Mesothelial cell of epicardium (in vitro differentiated cells): ENCODE measurements at regions not wholly inside any gene's neighbourhood (a gene's known extent, or its start where the extent isn't known, plus 50 kb on each side); places are given as distances from the start of the nearest gene placed in this dataset.

Source experiments
- DNase-seq, 2 experiments: peaks; one replicate each; pipeline ENCODE4 v3.0.0; 2021; ENCODE audit warnings: low spot score in 2 of 2; ENCODE audit not compliant: unreplicated experiment in 2 of 2
- H3K27ac Mint-ChIP-seq: 2 replicates; pipeline ENCODE4 v1.8.0; 2021; ENCODE audit warnings: mixed read lengths
- H3K27me3 Mint-ChIP-seq: 2 replicates; pipeline ENCODE4 v1.8.0; 2021; ENCODE audit warnings: low read depth, mixed read lengths
- H3K36me3 Mint-ChIP-seq: 2 replicates; pipeline ENCODE4 v1.8.0; 2021; ENCODE audit warnings: mixed read lengths
- H3K4me1 Mint-ChIP-seq: 2 replicates; pipeline ENCODE4 v1.8.0; 2021; ENCODE audit warnings: mixed read lengths
- H3K4me3 Mint-ChIP-seq: 2 replicates; pipeline ENCODE4 v1.8.0; 2021; ENCODE audit warnings: mild to moderate bottlenecking, moderate library complexity, mixed read lengths
- H3K9me3 Mint-ChIP-seq: 2 replicates; pipeline ENCODE4 v1.8.0; 2021; ENCODE audit warnings: mixed read lengths
- TF ChIP-seq, protein P1 (sequence below): fragments of 200-600 bp; sonication (generic); IDR thresholded peaks from one replicate; pipeline ENCODE4 v1.5.0; 2021; ENCODE audit warnings: antibody characterized with exemption; ENCODE audit not compliant: unreplicated experiment

DNA sequence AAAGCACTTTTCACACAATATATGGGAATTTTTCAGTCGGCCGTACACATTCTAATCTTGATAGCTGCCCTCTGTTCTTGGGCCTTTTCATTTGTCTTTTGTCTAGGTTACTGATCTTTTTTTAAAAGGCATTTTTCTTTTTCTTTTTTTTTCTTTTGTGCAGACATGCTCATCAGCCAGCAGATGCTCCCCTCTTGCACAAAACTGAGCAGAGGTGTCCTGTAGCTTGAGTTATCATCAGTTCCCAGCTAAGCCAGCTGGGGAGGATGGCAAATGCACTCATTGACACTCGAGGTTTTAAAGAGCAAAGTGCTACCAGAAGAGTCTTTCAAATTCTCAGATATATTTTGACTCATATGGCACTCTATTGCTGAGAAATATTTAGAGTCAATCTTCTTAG is 913.9 kb upstream of the SEL1L start:
- TF ChIP-seq, protein P1, sequence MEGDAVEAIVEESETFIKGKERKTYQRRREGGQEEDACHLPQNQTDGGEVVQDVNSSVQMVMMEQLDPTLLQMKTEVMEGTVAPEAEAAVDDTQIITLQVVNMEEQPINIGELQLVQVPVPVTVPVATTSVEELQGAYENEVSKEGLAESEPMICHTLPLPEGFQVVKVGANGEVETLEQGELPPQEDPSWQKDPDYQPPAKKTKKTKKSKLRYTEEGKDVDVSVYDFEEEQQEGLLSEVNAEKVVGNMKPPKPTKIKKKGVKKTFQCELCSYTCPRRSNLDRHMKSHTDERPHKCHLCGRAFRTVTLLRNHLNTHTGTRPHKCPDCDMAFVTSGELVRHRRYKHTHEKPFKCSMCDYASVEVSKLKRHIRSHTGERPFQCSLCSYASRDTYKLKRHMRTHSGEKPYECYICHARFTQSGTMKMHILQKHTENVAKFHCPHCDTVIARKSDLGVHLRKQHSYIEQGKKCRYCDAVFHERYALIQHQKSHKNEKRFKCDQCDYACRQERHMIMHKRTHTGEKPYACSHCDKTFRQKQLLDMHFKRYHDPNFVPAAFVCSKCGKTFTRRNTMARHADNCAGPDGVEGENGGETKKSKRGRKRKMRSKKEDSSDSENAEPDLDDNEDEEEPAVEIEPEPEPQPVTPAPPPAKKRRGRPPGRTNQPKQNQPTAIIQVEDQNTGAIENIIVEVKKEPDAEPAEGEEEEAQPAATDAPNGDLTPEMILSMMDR = no peak

DNA sequence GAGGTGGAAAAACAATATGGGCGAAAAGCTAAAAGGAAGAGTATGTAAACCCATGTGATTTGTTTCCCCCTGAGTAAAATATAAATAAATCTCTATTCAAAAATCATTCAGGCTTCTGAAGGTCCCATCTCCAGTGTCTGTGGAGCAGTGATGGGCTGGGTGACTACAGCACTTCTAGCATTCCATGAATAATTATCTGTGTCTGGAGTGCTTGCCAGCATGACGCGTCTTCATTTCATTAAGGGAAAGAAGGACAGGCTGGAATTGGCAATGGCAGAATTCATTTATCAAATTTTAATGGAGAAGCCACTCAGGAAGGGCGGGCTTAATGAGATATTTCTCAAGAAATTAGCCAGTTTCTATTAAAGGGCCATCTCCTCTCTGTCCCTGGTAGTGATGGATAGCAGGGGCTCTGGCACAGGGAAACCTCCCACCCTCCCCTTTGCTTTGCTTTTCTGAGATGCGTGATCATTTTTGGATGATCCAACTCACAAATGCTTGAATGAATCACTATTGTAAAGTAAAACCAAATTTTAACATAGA is 916.3 kb upstream of the SEL1L start:
- Mint-ChIP-seq H3K36me3 (no peaks in the 10 kb centered on the region), H3K27me3 (no peaks in the 10 kb centered on the region), H3K4me3 (no peak overlapping the region), H3K27ac (no peak overlapping the region), H3K4me1 (peaks cover 22% of the 10 kb centered on the region), H3K9me3 (no peaks in the 10 kb centered on the region)
- TF ChIP-seq, protein P1 = no peak
- no peak for DNase-seq

More for the DNA sequence above, 913.9 kb upstream of the SEL1L start:
- Mint-ChIP-seq H3K9me3 (no peaks in the 10 kb centered on the region), H3K4me1 (peaks cover 22% of the 10 kb centered on the region), H3K36me3 (no peaks in the 10 kb centered on the region), H3K27ac (no peak overlapping the region), H3K4me3 (no peak overlapping the region), H3K27me3 (peaks cover 2% of the 10 kb centered on the region)
- no peak for DNase-seq

DNA sequence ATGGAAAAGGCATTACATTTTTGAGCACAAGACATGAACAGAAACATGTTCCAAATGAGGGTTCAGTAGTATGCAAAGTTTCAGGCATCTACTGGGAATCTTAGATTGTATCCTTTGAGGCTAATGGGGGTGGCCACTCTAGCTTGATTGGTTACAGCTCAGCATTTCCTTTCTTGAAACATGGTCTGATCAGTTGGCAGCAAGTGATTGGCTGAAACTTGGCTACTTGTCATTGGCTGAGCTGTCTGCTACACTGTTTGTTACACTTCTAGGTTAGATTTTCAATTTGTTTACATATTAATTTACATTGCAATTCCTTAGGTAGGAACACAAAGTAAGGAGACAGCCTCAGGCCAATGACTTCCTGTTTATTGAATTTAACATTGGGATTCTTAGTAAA is 918.0 kb upstream of the SEL1L start:
- TF ChIP-seq, protein P1 = no peak
- H3K36me3 Mint-ChIP-seq = no peaks in the 10 kb centered on the region
- no peak overlapping the region for H3K27ac Mint-ChIP-seq
- no peak overlapping the region for H3K4me3 Mint-ChIP-seq
- no peaks in the 10 kb centered on the region for H3K27me3 Mint-ChIP-seq
- peaks cover 13% of the 10 kb centered on the region for H3K4me1 Mint-ChIP-seq
- DNase-seq = no peak
- H3K9me3 Mint-ChIP-seq = no peaks in the 10 kb centered on the region

DNA sequence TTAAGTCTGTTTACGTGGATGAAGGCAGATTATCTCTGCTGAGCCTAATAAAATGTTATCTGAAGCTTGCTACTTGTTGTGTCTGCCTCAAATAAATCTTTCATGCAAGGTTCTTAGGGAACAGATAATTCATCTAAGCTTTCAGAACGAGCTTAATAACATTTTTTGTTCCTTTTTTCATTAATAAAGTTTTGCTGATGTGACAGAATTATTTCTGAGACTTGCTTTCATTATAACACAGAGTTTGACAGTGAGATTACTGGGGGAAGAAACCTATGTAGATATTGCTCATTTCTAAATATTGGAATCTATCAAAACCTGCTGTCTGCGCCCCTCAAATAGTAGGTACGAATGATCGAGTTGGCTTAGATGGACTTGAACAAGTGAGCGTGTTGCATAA is 948.7 kb upstream of the SEL1L start:
- DNase-seq = no peak
- H3K27ac Mint-ChIP-seq = no peak overlapping the region
- H3K36me3 Mint-ChIP-seq = no peaks in the 10 kb centered on the region
- peaks cover 4% of the 10 kb centered on the region for H3K27me3 Mint-ChIP-seq
- H3K4me3 Mint-ChIP-seq = no peak overlapping the region
- no peaks in the 10 kb centered on the region for H3K4me1 Mint-ChIP-seq
- peaks cover 7% of the 10 kb centered on the region for H3K9me3 Mint-ChIP-seq
- TF ChIP-seq, protein P1 = no peak

DNA sequence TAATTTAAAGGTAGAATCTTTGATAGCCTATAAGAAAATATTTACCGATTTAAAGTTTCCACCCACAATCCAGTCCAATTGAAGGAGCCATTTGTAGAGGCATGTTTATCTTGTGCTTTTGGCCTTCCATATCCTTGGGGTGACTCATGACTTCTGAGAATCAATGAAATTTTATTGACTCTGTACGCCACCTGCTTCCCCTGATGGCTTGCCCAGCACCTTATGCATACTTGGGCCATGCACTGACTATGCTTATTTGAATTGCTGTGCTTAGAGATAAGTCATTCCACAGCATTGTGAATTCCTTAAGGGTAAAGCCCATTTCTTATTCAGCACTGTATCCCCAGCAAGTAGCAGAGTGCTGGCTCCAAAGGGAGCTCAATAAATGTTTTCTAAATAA is 954.8 kb upstream of the SEL1L start:
- no peak for DNase-seq
- peaks cover 4% of the 10 kb centered on the region for H3K27me3 Mint-ChIP-seq
- no peaks in the 10 kb centered on the region for H3K36me3 Mint-ChIP-seq
- H3K27ac Mint-ChIP-seq = no peak overlapping the region
- no peaks in the 10 kb centered on the region for H3K9me3 Mint-ChIP-seq
- H3K4me1 Mint-ChIP-seq = no peaks in the 10 kb centered on the region
- H3K4me3 Mint-ChIP-seq = no peak overlapping the region
- TF ChIP-seq, protein P1 = no peak

DNA sequence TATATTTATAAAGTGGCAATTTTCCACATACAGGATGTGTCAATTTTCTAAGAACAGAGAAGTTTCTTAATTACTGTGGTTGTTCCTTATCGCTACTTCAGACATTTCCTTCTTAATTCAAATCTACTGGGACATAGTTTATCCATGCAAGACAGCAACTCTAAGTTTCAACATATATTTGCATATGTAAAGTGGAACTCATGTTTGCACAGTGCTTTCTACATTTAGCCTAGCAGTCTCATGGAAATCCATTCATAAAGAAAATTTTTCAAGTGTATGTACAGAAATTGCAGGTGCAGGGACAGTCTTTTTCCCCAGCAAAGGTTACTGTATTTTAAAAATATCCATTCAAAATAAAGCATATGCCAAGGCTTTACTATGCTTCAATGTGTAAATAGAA is 956.7 kb upstream of the SEL1L start:
- Mint-ChIP-seq H3K4me1 (no peaks in the 10 kb centered on the region), H3K9me3 (no peaks in the 10 kb centered on the region), H3K27ac (no peak overlapping the region), H3K27me3 (peaks cover 4% of the 10 kb centered on the region), H3K36me3 (no peaks in the 10 kb centered on the region), H3K4me3 (no peak overlapping the region)
- no peak for DNase-seq
- TF ChIP-seq, protein P1 = no peak
